ENCODE measurements at regions not wholly inside any gene's neighbourhood (a gene's known extent, or its start where the extent isn't known, plus 50 kb on each side); places are given as distances from the start of the nearest gene placed in this dataset.
"Not testable (repeated sequence)": the region's sequence is repeated elsewhere in the genome, so short reads cannot be mapped to it uniquely, and the experiment has no call there.

DNA sequence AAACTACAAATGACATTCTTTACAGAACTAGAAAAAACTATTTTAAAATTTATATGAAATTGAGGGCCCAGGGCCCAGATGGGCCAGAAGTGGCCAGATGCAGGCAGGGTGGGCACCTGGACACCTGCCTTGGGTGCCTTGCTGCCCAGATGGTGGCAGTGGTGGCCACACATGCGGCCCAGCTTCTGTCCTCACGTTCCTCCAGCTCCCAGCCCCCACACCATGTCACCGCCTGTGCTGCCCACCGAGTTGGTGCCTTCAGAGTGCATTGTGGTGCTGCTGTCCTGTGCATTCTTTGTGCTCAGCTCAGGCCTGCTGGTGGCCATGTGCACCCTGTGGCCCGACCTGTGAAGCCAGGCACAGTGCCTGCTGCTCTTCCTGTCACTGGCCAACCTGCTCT is 216.8 kb upstream of the CXADR start:
- Mint-ChIP-seq H3K36me3 (ENCODE audit: unreplicated experiment) (peaks cover 12% of the 10 kb centered on the region), H3K27me3 (ENCODE audit: unreplicated experiment) (peaks cover 4% of the 10 kb centered on the region), H3K4me1 (ENCODE audit: low read depth, unreplicated experiment) (no peaks in the 10 kb centered on the region), H3K4me3 (ENCODE audit: unreplicated experiment) (no peak overlapping the region), H3K27ac (ENCODE audit: unreplicated experiment) (no peak overlapping the region), H3K9me3 (ENCODE audit: unreplicated experiment) (peaks cover 14% of the 10 kb centered on the region)
- TF ChIP-seq CTCF (IDR thresholded peaks at IDR 0.05; ENCODE audit: partially characterized antibody, unreplicated experiment): no peak
- no peak for DNase-seq

- H3K27ac Mint-ChIP-seq (ENCODE audit: unreplicated experiment); H3K36me3 Mint-ChIP-seq (ENCODE audit: unreplicated experiment); H3K27me3 Mint-ChIP-seq (ENCODE audit: unreplicated experiment); H3K9me3 Mint-ChIP-seq (ENCODE audit: unreplicated experiment); DNase-seq; H3K4me1 Mint-ChIP-seq (ENCODE audit: low read depth, unreplicated experiment); H3K4me3 Mint-ChIP-seq (ENCODE audit: unreplicated experiment): not testable (repeated sequence)
These were observed 213.3 kb upstream of the CXADR start for GRCh38 chr21:17299576-17299975.

DNA sequence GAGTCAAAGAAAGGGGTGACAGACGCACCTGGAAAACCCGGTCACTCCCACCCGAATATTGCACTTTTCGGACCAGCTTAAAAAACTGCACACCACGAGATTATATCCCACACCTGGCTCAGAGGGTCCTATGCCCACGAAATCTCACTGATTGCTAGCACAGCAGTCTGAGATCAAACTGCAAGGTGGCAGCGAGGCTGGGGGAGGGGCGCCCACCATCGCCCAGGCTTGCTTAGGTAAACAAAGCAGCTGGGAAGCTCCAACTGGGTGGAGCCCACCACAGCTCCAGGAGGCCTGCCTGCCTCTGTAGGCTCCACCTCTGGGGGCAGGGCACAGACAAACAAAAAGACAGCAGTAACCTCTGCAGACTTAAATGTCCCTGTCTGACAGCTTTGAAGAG is 185.1 kb upstream of the CXADR start:
- not testable (repeated sequence) for H3K9me3 Mint-ChIP-seq (ENCODE audit: unreplicated experiment); H3K4me1 Mint-ChIP-seq (ENCODE audit: low read depth, unreplicated experiment); H3K4me3 Mint-ChIP-seq (ENCODE audit: unreplicated experiment); H3K27me3 Mint-ChIP-seq (ENCODE audit: unreplicated experiment); H3K36me3 Mint-ChIP-seq (ENCODE audit: unreplicated experiment); H3K27ac Mint-ChIP-seq (ENCODE audit: unreplicated experiment); DNase-seq

GRCh38 chr21:17334484-17334883 is 178.4 kb upstream of the CXADR start:
- H3K36me3 Mint-ChIP-seq (ENCODE audit: unreplicated experiment): no peaks in the 10 kb centered on the region
- no peaks in the 10 kb centered on the region for H3K9me3 Mint-ChIP-seq (ENCODE audit: unreplicated experiment)
- no peaks in the 10 kb centered on the region for H3K4me1 Mint-ChIP-seq (ENCODE audit: low read depth, unreplicated experiment)
- no peak for TF ChIP-seq CTCF (IDR thresholded peaks at IDR 0.05; ENCODE audit: partially characterized antibody, unreplicated experiment)
- no peak overlapping the region for H3K4me3 Mint-ChIP-seq (ENCODE audit: unreplicated experiment)
- no peak overlapping the region for H3K27ac Mint-ChIP-seq (ENCODE audit: unreplicated experiment)
- no peaks in the 10 kb centered on the region for H3K27me3 Mint-ChIP-seq (ENCODE audit: unreplicated experiment)
- DNase-seq: no peak

GRCh38 chr21:17340081-17340480 is 172.8 kb upstream of the CXADR start:
- no peak overlapping the region for H3K4me3 Mint-ChIP-seq (ENCODE audit: unreplicated experiment)
- peaks cover 6% of the 10 kb centered on the region for H3K36me3 Mint-ChIP-seq (ENCODE audit: unreplicated experiment)
- no peaks in the 10 kb centered on the region for H3K4me1 Mint-ChIP-seq (ENCODE audit: low read depth, unreplicated experiment)
- no peak for DNase-seq
- H3K9me3 Mint-ChIP-seq (ENCODE audit: unreplicated experiment): no peaks in the 10 kb centered on the region
- no peak for TF ChIP-seq CTCF (IDR thresholded peaks at IDR 0.05; ENCODE audit: partially characterized antibody, unreplicated experiment)
- no peaks in the 10 kb centered on the region for H3K27me3 Mint-ChIP-seq (ENCODE audit: unreplicated experiment)
- no peak overlapping the region for H3K27ac Mint-ChIP-seq (ENCODE audit: unreplicated experiment)

DNA sequence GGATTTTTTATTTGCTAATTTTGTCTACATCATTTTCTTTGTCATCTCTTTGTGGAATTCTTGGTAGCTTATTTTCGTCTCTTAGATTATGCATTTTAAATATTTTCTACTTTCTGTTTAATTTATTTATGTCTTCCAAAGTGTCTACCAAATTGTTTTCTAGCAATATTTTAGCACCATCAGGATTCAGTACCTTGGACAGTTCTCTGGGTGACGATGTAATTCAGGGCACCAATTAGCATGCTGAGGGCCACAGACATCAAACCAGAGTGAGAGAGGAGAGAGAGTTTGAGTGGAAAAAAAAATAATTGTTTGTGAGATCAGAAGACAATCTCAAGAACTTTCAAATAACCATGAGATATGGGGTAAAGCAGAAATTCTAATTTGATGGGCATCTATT is 169.8 kb upstream of the CXADR start:
- DNase-seq: no peak
- peaks cover 6% of the 10 kb centered on the region for H3K36me3 Mint-ChIP-seq (ENCODE audit: unreplicated experiment)
- TF ChIP-seq CTCF (IDR thresholded peaks at IDR 0.05; ENCODE audit: partially characterized antibody, unreplicated experiment): no peak
- H3K4me3 Mint-ChIP-seq (ENCODE audit: unreplicated experiment): no peak overlapping the region
- H3K27me3 Mint-ChIP-seq (ENCODE audit: unreplicated experiment): no peaks in the 10 kb centered on the region
- H3K9me3 Mint-ChIP-seq (ENCODE audit: unreplicated experiment): peaks cover 2% of the 10 kb centered on the region
- H3K27ac Mint-ChIP-seq (ENCODE audit: unreplicated experiment): no peak overlapping the region
- no peaks in the 10 kb centered on the region for H3K4me1 Mint-ChIP-seq (ENCODE audit: low read depth, unreplicated experiment)

Measured in glutamatergic neuron (in vitro differentiated cells).